ENCODE measurements at regions not wholly inside any gene's neighbourhood (a gene's known extent, or its start where the extent isn't known, plus 50 kb on each side); places are given as distances from the start of the nearest gene placed in this dataset.

GRCh38 chr1:209198961-209199750 is 384.4 kb upstream of the CAMK1G start:
- no peak for TF ChIP-seq POLR2A (IDR thresholded peaks at IDR 0.05; ENCODE audit: low read depth, low read length)
- no peak for TF ChIP-seq POLR2AphosphoS5 (IDR thresholded peaks at IDR 0.05; ENCODE audit: low read depth, low read length)

All from GM12891 (cell line).